Uterus (tissue), 2 donors: ENCODE measurements at regions not wholly inside any gene's neighbourhood (a gene's known extent, or its start where the extent isn't known, plus 50 kb on each side); places are given as distances from the start of the nearest gene placed in this dataset.

Experiments used
- POLR2A ChIP-seq, 2 donors: fragments of 450-650 bp; IDR thresholded peaks; one replicate each; pipeline ENCODE4 v1.6.1; 2016; ENCODE audit warnings: antibody characterized with exemption in 2 of 2, mild to moderate bottlenecking in 1 of 2, moderate library complexity in 1 of 2
- TF ChIP-seq, protein P1 (sequence below), 4 experiments: fragments of 200-600 bp in 2 of 4; fragments of 450-650 bp in 2 of 4; sonication (generic) in 2 of 4; IDR thresholded peaks; one replicate each; pipeline ENCODE4 v1.5.1; 2016 to 2019; ENCODE audit warnings: antibody characterized with exemption in 4 of 4, mild to moderate bottlenecking in 2 of 4, moderate library complexity in 1 of 4

- no peak for TF ChIP-seq POLR2A (IDR thresholded peaks at IDR 0.05)
- TF ChIP-seq, protein P1, sequence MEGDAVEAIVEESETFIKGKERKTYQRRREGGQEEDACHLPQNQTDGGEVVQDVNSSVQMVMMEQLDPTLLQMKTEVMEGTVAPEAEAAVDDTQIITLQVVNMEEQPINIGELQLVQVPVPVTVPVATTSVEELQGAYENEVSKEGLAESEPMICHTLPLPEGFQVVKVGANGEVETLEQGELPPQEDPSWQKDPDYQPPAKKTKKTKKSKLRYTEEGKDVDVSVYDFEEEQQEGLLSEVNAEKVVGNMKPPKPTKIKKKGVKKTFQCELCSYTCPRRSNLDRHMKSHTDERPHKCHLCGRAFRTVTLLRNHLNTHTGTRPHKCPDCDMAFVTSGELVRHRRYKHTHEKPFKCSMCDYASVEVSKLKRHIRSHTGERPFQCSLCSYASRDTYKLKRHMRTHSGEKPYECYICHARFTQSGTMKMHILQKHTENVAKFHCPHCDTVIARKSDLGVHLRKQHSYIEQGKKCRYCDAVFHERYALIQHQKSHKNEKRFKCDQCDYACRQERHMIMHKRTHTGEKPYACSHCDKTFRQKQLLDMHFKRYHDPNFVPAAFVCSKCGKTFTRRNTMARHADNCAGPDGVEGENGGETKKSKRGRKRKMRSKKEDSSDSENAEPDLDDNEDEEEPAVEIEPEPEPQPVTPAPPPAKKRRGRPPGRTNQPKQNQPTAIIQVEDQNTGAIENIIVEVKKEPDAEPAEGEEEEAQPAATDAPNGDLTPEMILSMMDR (IDR thresholded peaks at IDR 0.05), result no peak
Observed at GRCh38 chr9:107933516-107933915, 443.9 kb upstream of the KLF4 start.
